Colonic mucosa (tissue), 4 donors: ENCODE measurements at regions not wholly inside any gene's neighbourhood (a gene's known extent, or its start where the extent isn't known, plus 50 kb on each side); places are given as distances from the start of the nearest gene placed in this dataset.

ENCODE experiments used
- DNase-seq: peaks from one replicate; pipeline ENCODE4 v3.0.0-alpha.2; 2020
- H3K27ac ChIP-seq: fragments of 200-600 bp; one replicate; pipeline ENCODE4 v1.8.0; 2021
- H3K27me3 ChIP-seq: fragments of 200-600 bp; one replicate; pipeline ENCODE4 v1.8.0; 2021
- H3K36me3 ChIP-seq: fragments of 200-600 bp; one replicate; pipeline ENCODE4 v1.8.0; 2021
- H3K4me1 ChIP-seq: fragments of 200-600 bp; one replicate; pipeline ENCODE4 v1.8.0; 2021; ENCODE audit warnings: mild to moderate bottlenecking
- H3K4me3 ChIP-seq: fragments of 200-600 bp; one replicate; pipeline ENCODE4 v1.8.0; 2021
- H3K9ac ChIP-seq, 2 donors: one replicate each; pipeline ENCODE4 v1.7.0; 2013; ENCODE audit warnings: control low read depth in 2 of 2, low read depth in 2 of 2, low read length in 2 of 2
- H3K9me3 ChIP-seq: fragments of 200-600 bp; one replicate; pipeline ENCODE4 v1.8.0; 2021
- CTCF ChIP-seq: fragments of 200-600 bp; IDR thresholded peaks from one replicate; pipeline ENCODE4 v1.8.0; 2022; ENCODE audit warnings: antibody characterized with exemption, mild to moderate bottlenecking
- intact Hi-C: fragments of 100-400 bp; cut with DNase I; formaldehyde crosslinking; loops from one replicate; pipeline ENCODE4 v1.14.1; 2022
- donor health status: healthy.
- donor health status: DM: no; HTN: no; CAD: no.
- donor health status: DM: no; HTN: no; CAD: no.

DNA sequence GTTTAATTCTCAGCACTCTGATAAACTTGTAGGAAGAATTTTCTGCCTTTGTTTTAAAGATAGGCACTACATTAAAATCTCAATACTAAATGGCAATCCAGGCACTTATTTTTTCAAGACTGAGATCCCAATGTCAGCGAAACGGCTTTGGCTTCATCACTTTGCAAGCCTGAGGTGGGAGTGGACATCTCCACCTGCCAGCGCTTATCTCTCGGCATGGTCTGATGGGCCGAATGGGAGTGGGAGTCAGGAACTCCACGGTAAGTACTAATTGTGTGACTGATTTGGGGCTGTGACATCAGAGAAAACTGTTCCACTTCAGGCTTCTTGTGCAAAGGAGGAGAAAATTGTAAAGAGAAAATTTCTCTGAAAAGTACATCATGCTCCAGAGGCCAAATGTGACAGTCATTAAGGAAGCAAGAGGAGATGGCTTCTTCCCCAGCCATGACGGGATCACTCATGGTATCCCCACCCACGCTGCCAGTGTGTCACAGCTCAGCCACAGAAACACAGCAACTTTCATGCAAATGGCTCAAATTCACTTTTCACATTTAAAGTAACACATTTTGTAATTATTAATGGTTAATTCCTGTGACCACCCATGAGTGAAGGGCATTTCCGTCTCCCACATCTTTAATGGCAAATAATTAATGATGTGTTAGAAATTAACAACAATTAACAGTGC lies 385.5 kb upstream of the HNRNPA3 start:
- no peaks in the 10 kb centered on the region for H3K9me3 ChIP-seq
- no peak overlapping the region for H3K27ac ChIP-seq
- TF ChIP-seq CTCF, result no peak
- H3K9ac ChIP-seq, result no peak overlapping the region
- intact Hi-C loops, result no loop called here
- H3K27me3 ChIP-seq, result no peaks in the 10 kb centered on the region
- H3K4me1 ChIP-seq, result no peaks in the 10 kb centered on the region
- DNase-seq, result no peak
- no peaks in the 10 kb centered on the region for H3K36me3 ChIP-seq
- H3K4me3 ChIP-seq, result no peak overlapping the region

DNA sequence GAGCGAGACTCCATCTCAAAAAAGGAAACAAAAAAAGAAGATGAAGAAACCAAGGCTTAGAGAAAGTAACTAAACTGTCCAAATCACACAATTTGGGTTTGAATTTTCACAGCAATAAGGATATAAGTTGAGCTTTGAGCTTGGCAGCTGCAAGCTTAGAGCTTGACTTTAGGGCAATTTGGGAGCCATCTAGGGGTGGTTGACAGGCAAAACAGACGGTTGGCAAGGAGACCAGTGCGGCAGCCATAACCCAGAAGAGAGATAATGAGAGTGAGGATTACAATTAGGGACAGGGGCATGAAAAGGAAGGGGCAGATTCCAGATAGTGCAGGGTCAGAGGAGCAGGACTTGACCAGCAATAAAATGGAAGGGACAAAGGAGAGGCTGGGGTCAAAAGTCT lies 382.2 kb upstream of the HNRNPA3 start:
- Histone ChIP-seq H3K4me3 (no peak overlapping the region), H3K9ac (no peak overlapping the region), H3K27me3 (no peaks in the 10 kb centered on the region), H3K36me3 (no peaks in the 10 kb centered on the region), H3K27ac (no peak overlapping the region), H3K4me1 (no peaks in the 10 kb centered on the region), H3K9me3 (no peaks in the 10 kb centered on the region)
- intact Hi-C loops, result no loop called here
- DNase-seq, result no peak
- TF ChIP-seq CTCF, result no peak

GRCh38 chr2:176832086-176832485 lies 380.5 kb upstream of the HNRNPA3 start:
- H3K4me3 ChIP-seq, result no peak overlapping the region
- no peaks in the 10 kb centered on the region for H3K9me3 ChIP-seq
- H3K36me3 ChIP-seq, result no peaks in the 10 kb centered on the region
- intact Hi-C loops, result no loop called here
- H3K27ac ChIP-seq, result no peak overlapping the region
- no peak for TF ChIP-seq CTCF
- DNase-seq, result no peak
- H3K4me1 ChIP-seq, result no peaks in the 10 kb centered on the region
- no peaks in the 10 kb centered on the region for H3K27me3 ChIP-seq
- H3K9ac ChIP-seq, result no peak overlapping the region

GRCh38 chr2:176833671-176834070 lies 378.9 kb upstream of the HNRNPA3 start:
- no peaks in the 10 kb centered on the region for H3K9me3 ChIP-seq
- H3K4me3 ChIP-seq, result no peak overlapping the region
- H3K27ac ChIP-seq, result no peak overlapping the region
- H3K4me1 ChIP-seq, result no peaks in the 10 kb centered on the region
- no peak for DNase-seq
- H3K27me3 ChIP-seq, result no peaks in the 10 kb centered on the region
- no peak overlapping the region for H3K9ac ChIP-seq
- intact Hi-C loops, result no loop called here
- H3K36me3 ChIP-seq, result no peaks in the 10 kb centered on the region
- no peak for TF ChIP-seq CTCF

DNA sequence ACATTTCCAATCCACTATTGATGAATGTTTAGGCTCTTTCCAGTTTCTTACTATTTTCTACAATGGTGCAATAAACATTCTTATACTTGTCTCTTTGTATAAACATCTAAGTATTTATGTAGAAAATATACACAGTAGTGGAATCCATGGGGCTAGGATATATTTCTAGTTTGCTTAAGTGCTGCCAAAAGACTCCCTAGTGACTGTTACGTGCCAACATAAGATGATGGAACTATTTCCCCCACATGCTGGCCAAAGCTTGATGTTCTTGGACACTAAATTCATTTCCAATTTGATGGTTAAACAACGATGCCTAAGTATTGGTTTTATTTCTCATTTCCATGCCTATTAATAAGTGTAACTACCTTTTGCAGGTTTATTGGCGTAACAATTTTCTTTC lies 378.4 kb upstream of the HNRNPA3 start:
- H3K9me3 ChIP-seq, result no peaks in the 10 kb centered on the region
- no peaks in the 10 kb centered on the region for H3K36me3 ChIP-seq
- H3K4me3 ChIP-seq, result no peak overlapping the region
- no peak overlapping the region for H3K9ac ChIP-seq
- no peak overlapping the region for H3K27ac ChIP-seq
- DNase-seq, result no peak
- H3K4me1 ChIP-seq, result no peaks in the 10 kb centered on the region
- TF ChIP-seq CTCF, result no peak
- intact Hi-C loops, result no loop called here
- no peaks in the 10 kb centered on the region for H3K27me3 ChIP-seq
